Gastrocnemius medialis (tissue), 4 donors: ENCODE measurements at regions not wholly inside any gene's neighbourhood (a gene's known extent, or its start where the extent isn't known, plus 50 kb on each side); places are given as distances from the start of the nearest gene placed in this dataset.

Source experiments
- CTCF ChIP-seq, 5 experiments: fragments of 450-650 bp in 3 of 5; fragments of 200-600 bp in 2 of 5; sonication (generic) in 2 of 5; IDR thresholded peaks in 4 of 5; conservative IDR thresholded peaks in 1 of 5; 1 replicate in 4 of 5; 2 replicates in 1 of 5; pipeline ENCODE4 v1.5.1; 2016 to 2019; ENCODE audit warnings: antibody characterized with exemption in 5 of 5, mild to moderate bottlenecking in 3 of 5, moderate library complexity in 3 of 5
- POLR2A ChIP-seq, 2 donors: fragments of 450-650 bp; IDR thresholded peaks; one replicate each; pipeline ENCODE4 v1.6.1; 2017; ENCODE audit warnings: antibody characterized with exemption in 2 of 2, mild to moderate bottlenecking in 2 of 2, moderate library complexity in 2 of 2

- TF ChIP-seq CTCF (IDR thresholded peaks at IDR 0.05 in 4 of 5, conservative IDR thresholded peaks at IDR 0.05 in 1 of 5) (no peak), POLR2A (IDR thresholded peaks at IDR 0.05) (no peak)
Measured at GRCh38 chr6:98581705-98582104, 252.7 kb upstream of the POU3F2 start.
